ENCODE measurements at regions not wholly inside any gene's neighbourhood (a gene's known extent, or its start where the extent isn't known, plus 50 kb on each side); places are given as distances from the start of the nearest gene placed in this dataset.
"Not testable (repeated sequence)": the region's sequence is repeated elsewhere in the genome, so short reads cannot be mapped to it uniquely, and the experiment has no call there.

DNA sequence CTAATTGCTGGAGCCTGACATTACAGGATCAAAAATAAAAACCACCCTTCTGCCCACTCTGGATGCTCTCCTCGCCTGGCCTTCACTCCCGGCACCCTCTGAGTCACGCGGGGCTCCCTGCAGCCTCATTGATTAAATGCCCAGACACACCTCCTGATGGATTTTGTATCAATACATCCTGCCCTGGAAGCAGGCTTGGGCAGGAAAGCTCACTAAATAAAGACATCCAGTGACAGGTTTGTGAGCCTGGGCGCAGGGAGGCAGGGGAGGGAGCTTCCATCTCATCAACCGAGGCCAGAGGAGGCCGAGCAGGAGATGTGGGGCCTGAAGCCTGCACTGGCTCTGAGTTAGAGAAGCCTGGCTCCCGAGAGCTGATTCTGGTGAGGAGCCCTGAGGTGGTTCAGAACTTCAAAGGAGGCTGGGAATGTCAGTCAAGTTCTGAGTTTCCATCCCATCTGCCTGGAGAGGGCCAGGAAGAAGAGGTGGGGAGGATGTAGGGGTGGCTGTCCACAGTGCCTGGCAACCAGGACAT lies 318.6 kb downstream of the ADGRD1 start:
- not testable (repeated sequence) for TF ChIP-seq POLR2A, POLR2AphosphoS5 (IDR thresholded peaks at IDR 0.05; ENCODE audit: low read depth, low read length)

All from GM12892 (cell line).